ENCODE measurements at regions not wholly inside any gene's neighbourhood (a gene's known extent, or its start where the extent isn't known, plus 50 kb on each side); places are given as distances from the start of the nearest gene placed in this dataset.
"Not testable (repeated sequence)": the region's sequence is repeated elsewhere in the genome, so short reads cannot be mapped to it uniquely, and the experiment has no call there.

- DNase-seq = no peak
Observed at GRCh38 chr13:44313674-44314073, 60.0 kb upstream of the SERP2 start.

GRCh38 chr13:44314160-44314559 is 59.5 kb upstream of the SERP2 start:
- not testable (repeated sequence) for DNase-seq

GRCh38 chr13:44317752-44318151 is 55.9 kb upstream of the SERP2 start:
- no peak for DNase-seq

GRCh38 chr13:44318161-44318560 is 55.5 kb upstream of the SERP2 start:
- no peak for DNase-seq

GRCh38 chr13:44320611-44321010 is 53.0 kb upstream of the SERP2 start:
- no peak for DNase-seq

GRCh38 chr13:44321961-44322360 is 51.7 kb upstream of the SERP2 start:
- DNase-seq = no peak

GRCh38 chr13:44322928-44323327 is 50.7 kb upstream of the SERP2 start:
- no peak for DNase-seq

GRCh38 chr13:44323754-44324153 is 49.9 kb upstream of the SERP2 start:
- no peak for DNase-seq

All from CD4-positive, alpha-beta T cell treated with Interleukin-4 for 1 hour (primary cell).